Right cardiac atrium (tissue), 5 donors: ENCODE measurements at regions not wholly inside any gene's neighbourhood (a gene's known extent, or its start where the extent isn't known, plus 50 kb on each side); places are given as distances from the start of the nearest gene placed in this dataset.

Experiments
- ATAC-seq, 2 donors: fragments of 200-7000 bp; cut with Tn5 transposase; one replicate each; pipeline versions ENCODE4 v1.8.0 to v1.9.1; 2020; ENCODE audit warnings: moderate library complexity in 2 of 2, mild to moderate bottlenecking in 1 of 2
- DNase-seq, 3 donors: peaks; one replicate each; pipeline ENCODE4 v3.0.0-alpha.2; 2020
- H3K27ac ChIP-seq: one replicate; pipeline ENCODE4 v1.5.1; 2013; ENCODE audit warnings: mild to moderate bottlenecking, low read length, control low read depth, moderate library complexity
- H3K27me3 ChIP-seq: one replicate; pipeline ENCODE4 v1.6.1; 2013; ENCODE audit not compliant: control insufficient read depth, insufficient read depth
- H3K4me1 ChIP-seq: one replicate; pipeline ENCODE4 v1.6.1; 2013; ENCODE audit warnings: low read length; ENCODE audit not compliant: control insufficient read depth, insufficient read depth
- H3K4me3 ChIP-seq: one replicate; pipeline ENCODE4 v1.5.1; 2013; ENCODE audit warnings: low read length, control low read depth
- H3K9me3 ChIP-seq: one replicate; pipeline ENCODE4 v1.6.1; 2013; ENCODE audit warnings: low read length; ENCODE audit not compliant: control insufficient read depth
- WGBS: extraction: QIAGEN DNeasy Blood & Tissue Kit; methylation state at CpG from one replicate; pipeline ENCODE4 v1.1.7; 2013; 5-methylcytosine and 5-hydroxymethylcytosine counted together
- intact Hi-C, 4 donors: fragments of 100-400 bp; cut with DNase I; formaldehyde crosslinking; loops; one replicate each; pipeline versions ENCODE4 v1.11.0 to v1.14.0; 2022 to 2023
- donor health status: healthy with polysubstance abuse.
- donor health status: DM: no; HTN: yes; CAD: no.
- donor health status: DM: no; HTN: no; CAD: no.
- donor health status: DM: no; HTN: yes; CAD: no; lungs with severe emphysema.
- donor health status: DM: yes; HTN: yes; CAD: no.

- Histone ChIP-seq H3K27me3 (no peaks in the 10 kb centered on the region), H3K4me1 (no peaks in the 10 kb centered on the region), H3K27ac (no peak overlapping the region), H3K9me3 (no peaks in the 10 kb centered on the region), H3K4me3 (no peak overlapping the region)
- ATAC-seq (no peak), DNase-seq (no peak)
- intact Hi-C loops: no loop called here
- 75% methylated on average over 9 of the region's 9 CpGs for WGBS
Observed at GRCh38 chr1:4960336-4960735, 305.9 kb downstream of the AJAP1 start.

DNA sequence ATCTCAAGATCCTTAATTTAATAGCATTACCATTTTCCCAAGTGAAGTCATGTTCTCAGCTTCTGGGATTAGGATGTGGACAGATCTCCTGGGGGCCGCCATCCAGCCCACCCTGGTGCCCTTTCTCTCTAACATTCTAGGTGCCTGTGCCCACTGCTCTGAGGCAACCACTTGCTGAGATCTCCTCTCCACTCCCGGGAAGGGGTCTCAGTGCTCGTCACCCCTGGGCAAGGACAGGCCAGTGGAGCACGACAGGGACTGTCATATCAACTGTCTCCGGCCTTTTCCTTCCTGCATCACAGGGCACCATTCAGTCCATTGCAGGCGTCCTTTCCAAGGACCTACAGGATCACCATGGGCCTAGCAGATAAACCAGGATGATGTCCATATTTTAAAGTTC is 304.8 kb downstream of the AJAP1 start:
- H3K9me3 ChIP-seq: no peaks in the 10 kb centered on the region
- ATAC-seq (no peak), DNase-seq (no peak)
- H3K4me3 ChIP-seq: no peak overlapping the region
- no peak overlapping the region for H3K27ac ChIP-seq
- intact Hi-C loops: no loop called here
- no peaks in the 10 kb centered on the region for H3K27me3 ChIP-seq
- no peaks in the 10 kb centered on the region for H3K4me1 ChIP-seq
- WGBS: 77% methylated on average over 6 of the region's 6 CpGs

- intact Hi-C loops: no loop called here
- ATAC-seq: no peak
- 89% methylated on average over 4 of the region's 4 CpGs for WGBS
Observed at GRCh38 chr1:4957027-4957426, 302.6 kb downstream of the AJAP1 start.

DNA sequence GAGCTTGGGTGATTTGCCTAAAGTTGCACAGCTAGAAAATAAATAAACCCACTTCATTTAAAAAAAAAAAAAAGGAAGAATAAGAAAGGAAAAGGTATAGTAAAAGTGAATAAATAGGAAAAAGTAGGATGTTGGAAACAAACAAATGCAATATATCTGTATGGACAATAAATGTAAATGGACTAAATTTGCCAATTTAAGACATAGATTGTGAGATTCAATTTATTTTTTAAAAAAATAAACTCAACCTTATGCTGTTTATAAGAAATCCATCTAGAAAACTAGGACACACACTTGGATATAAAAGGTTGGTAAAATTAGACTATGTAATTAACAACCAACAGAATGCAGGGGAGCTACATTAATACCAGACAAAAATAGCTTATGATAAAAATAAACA is 300.0 kb downstream of the AJAP1 start:
- Histone ChIP-seq H3K27ac (no peak overlapping the region), H3K4me1 (no peaks in the 10 kb centered on the region), H3K9me3 (no peaks in the 10 kb centered on the region), H3K4me3 (no peak overlapping the region), H3K27me3 (no peaks in the 10 kb centered on the region)
- ATAC-seq (no peak), DNase-seq (no peak)
- intact Hi-C loops: no loop called here

More at GRCh38 chr1:4957027-4957426, 302.6 kb downstream of the AJAP1 start:
- H3K4me1 ChIP-seq: no peaks in the 10 kb centered on the region
- no peak overlapping the region for H3K27ac ChIP-seq
- H3K9me3 ChIP-seq: no peaks in the 10 kb centered on the region
- no peaks in the 10 kb centered on the region for H3K27me3 ChIP-seq
- no peak for DNase-seq
- H3K4me3 ChIP-seq: no peak overlapping the region

DNA sequence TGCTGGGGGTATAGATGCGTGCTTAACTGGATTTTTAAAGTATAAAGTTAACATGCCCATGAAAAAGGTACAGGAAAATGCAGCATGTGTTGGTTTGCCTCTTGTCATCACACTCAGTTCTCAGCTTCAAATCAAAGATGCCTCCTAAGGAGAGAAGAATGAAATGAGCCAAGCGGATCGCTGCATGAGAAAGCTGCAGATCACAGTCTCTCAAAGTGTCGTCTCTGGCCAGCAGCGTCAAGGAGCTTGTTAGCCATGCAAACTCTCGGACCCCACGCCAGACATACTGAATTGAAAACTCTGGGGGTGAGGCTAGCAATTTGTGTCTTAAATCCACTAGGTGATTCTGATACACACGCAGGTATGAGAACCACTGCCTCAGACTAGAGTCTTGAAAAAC is 297.2 kb downstream of the AJAP1 start:
- Histone ChIP-seq H3K27ac (no peak overlapping the region), H3K4me1 (no peaks in the 10 kb centered on the region), H3K27me3 (no peaks in the 10 kb centered on the region), H3K9me3 (no peaks in the 10 kb centered on the region), H3K4me3 (no peak overlapping the region)
- intact Hi-C loops: no loop called here
- ATAC-seq: no peak
- DNase-seq: no peak
- WGBS: 80% methylated on average over 8 of the region's 8 CpGs

- no peak for DNase-seq
- Histone ChIP-seq H3K27me3 (no peaks in the 10 kb centered on the region), H3K27ac (no peak overlapping the region), H3K9me3 (no peaks in the 10 kb centered on the region), H3K4me3 (no peak overlapping the region), H3K4me1 (peaks cover 3% of the 10 kb centered on the region)
- no peak for ATAC-seq
- WGBS: 88% methylated on average over 5 of the region's 5 CpGs
- intact Hi-C loops: no loop called here
Observed at GRCh38 chr1:4946343-4946742, 291.9 kb downstream of the AJAP1 start.

DNA sequence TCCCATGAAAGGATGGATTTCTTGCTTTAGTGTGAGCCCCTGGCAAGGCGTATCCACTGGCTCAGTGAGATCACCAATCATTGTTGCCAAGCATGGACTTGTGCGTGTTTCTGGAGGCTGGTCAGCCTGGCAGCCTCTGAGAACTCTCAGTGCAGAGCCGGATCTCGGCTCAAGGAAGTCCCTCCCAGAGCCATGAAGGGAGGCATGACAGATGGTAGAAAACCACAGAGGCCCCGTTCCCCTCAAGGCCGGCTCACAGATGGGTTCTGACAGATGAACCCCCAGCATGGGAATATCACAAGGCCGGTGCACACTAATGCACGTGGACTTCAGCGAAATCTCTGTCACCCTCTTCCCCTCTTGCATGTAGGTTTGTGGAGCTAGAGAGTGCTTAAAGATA is 290.5 kb downstream of the AJAP1 start:
- ATAC-seq: no peak
- intact Hi-C loops: no loop called here
- Histone ChIP-seq H3K4me3 (no peak overlapping the region), H3K27ac (no peak overlapping the region), H3K9me3 (no peaks in the 10 kb centered on the region), H3K4me1 (peaks cover 3% of the 10 kb centered on the region), H3K27me3 (no peaks in the 10 kb centered on the region)
- 82% methylated on average over 9 of the region's 9 CpGs for WGBS
- DNase-seq: no peak

DNA sequence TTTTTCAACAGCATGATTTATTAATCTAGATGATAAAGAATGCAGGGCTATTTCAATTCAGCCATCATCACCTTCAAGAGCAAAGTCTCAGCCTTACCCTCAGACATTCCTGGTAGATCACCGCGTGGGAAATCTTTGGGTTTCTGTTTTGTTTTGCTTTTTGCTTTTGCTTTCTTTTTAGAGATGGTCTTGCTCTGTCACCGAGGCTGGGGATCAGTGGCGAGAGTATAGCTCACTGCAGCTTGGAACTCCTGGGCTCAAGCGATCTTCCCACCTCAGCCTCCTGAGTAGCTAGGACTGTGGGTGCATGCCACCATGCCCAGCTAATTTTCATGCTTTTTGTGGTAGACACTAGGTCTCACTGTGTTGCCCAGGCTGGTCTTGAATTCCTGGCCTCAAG is 289.7 kb downstream of the AJAP1 start:
- Histone ChIP-seq H3K9me3 (no peaks in the 10 kb centered on the region), H3K27ac (no peak overlapping the region), H3K27me3 (no peaks in the 10 kb centered on the region), H3K4me1 (peaks cover 3% of the 10 kb centered on the region), H3K4me3 (no peak overlapping the region)
- WGBS: 60% methylated on average over 5 of the region's 5 CpGs
- ATAC-seq (no peak), DNase-seq (no peak)
- intact Hi-C loops: no loop called here

- H3K4me1 ChIP-seq: peaks cover 3% of the 10 kb centered on the region
- no peak overlapping the region for H3K4me3 ChIP-seq
- ATAC-seq (no peak), DNase-seq (no peak)
- no peaks in the 10 kb centered on the region for H3K27me3 ChIP-seq
- intact Hi-C loops: no loop called here
- H3K9me3 ChIP-seq: no peaks in the 10 kb centered on the region
- H3K27ac ChIP-seq: no peak overlapping the region
- WGBS: 83% methylated on average over 6 of the region's 6 CpGs
Observed at GRCh38 chr1:4939266-4939665, 284.9 kb downstream of the AJAP1 start.

DNA sequence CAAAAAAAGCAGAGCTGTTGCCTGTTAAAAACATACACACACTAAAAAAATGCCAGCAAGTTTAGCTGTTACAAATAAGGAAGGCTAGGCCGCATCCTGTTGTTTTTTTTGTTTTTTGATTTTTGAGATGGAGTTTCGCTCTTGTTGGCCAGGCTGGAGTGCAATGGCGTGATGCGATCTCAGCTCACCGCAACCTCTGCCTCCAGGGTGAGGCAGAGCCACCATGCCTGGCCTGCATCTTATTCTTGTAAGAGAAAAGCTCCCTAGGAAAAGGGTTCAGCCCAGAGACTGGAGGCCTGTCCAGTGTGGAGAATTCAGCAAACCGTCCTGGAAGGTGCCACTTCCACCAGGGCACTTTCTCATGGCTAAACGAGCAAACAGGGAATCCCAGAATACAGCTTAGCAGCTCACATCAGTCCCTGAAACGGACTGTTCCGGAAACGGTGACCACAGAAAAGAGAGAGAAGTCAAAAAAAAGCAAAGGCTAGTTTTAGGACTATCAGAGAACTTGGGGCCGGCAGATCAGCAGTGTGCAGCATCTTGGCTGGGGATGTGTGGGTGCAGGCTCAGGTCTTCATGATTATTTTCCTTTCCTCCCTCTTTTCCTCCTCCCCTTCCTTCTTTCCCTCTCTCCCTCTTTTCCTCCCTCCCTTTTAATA is 283.6 kb downstream of the AJAP1 start:
- intact Hi-C loops: no loop called here
- Histone ChIP-seq H3K9me3 (no peaks in the 10 kb centered on the region), H3K27me3 (no peaks in the 10 kb centered on the region), H3K4me3 (no peak overlapping the region), H3K27ac (no peak overlapping the region), H3K4me1 (no peaks in the 10 kb centered on the region)
- WGBS: 87% methylated on average over 11 of the region's 11 CpGs
- DNase-seq (no peak), ATAC-seq (no peak)

DNA sequence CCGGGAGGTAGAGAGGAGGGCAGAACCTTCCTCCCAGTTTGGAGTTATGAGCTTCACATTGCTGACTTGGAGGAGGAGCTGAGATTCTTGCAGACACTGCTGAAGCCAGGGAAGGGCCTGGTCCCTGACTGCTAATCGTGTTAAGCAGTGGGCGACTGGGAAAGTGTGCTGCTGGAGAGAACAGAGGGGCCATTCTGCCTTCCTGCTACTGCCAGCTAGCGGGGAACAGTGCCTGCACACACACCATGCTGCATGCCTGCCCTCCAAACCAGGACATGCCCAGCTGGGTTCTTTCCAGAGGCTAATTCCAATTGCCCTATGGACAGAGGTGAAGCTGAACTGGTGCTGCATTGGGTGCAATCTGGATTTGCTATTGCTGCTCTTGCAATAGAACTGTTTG is 281.4 kb downstream of the AJAP1 start:
- no peaks in the 10 kb centered on the region for H3K4me1 ChIP-seq
- H3K27ac ChIP-seq: no peak overlapping the region
- peak in 1 of 2 donors; percentile 28 for ATAC-seq
- 47% methylated on average over 4 of the region's 4 CpGs for WGBS
- H3K27me3 ChIP-seq: no peaks in the 10 kb centered on the region
- no peak overlapping the region for H3K4me3 ChIP-seq
- intact Hi-C loops: no loop called here
- no peaks in the 10 kb centered on the region for H3K9me3 ChIP-seq
- DNase-seq: no peak

- Histone ChIP-seq H3K27ac (no peak overlapping the region), H3K9me3 (no peaks in the 10 kb centered on the region), H3K4me1 (no peaks in the 10 kb centered on the region), H3K4me3 (no peak overlapping the region), H3K27me3 (no peaks in the 10 kb centered on the region)
- WGBS: 69% methylated on average over 2 of the region's 2 CpGs
- no peak for DNase-seq
- ATAC-seq: no peak
- intact Hi-C loops: no loop called here
Observed at GRCh38 chr1:4933232-4933631, 278.8 kb downstream of the AJAP1 start.
